NB4 (cell line): ENCODE measurements at regions not wholly inside any gene's neighbourhood (a gene's known extent, or its start where the extent isn't known, plus 50 kb on each side); places are given as distances from the start of the nearest gene placed in this dataset.

ENCODE experiments used
- CTCF ChIP-seq: IDR thresholded peaks from one replicate; pipeline ENCODE4 v1.5.1; 2012; ENCODE audit warnings: low read depth, low read length
- MAX ChIP-seq: IDR thresholded peaks from 2 replicates; pipeline ENCODE4 v1.6.1; 2011; ENCODE audit warnings: low read depth, low read length
- MYC ChIP-seq: IDR thresholded peaks from 2 replicates; pipeline ENCODE4 v1.6.1; 2011; ENCODE audit warnings: low read depth, low read length
- POLR2A ChIP-seq: IDR thresholded peaks from 2 replicates; pipeline ENCODE4 v1.6.1; 2011; ENCODE audit warnings: mild to moderate bottlenecking; ENCODE audit not compliant: insufficient read length; ENCODE audit errors: extremely low read depth

GRCh38 chr17:70324031-70324430, 154.7 kb downstream of the KCNJ2 start:
- no peak for TF ChIP-seq CTCF
- TF ChIP-seq MAX = no peak
- no peak for TF ChIP-seq POLR2A
- no peak for TF ChIP-seq MYC
